ENCODE measurements at regions not wholly inside any gene's neighbourhood (a gene's known extent, or its start where the extent isn't known, plus 50 kb on each side); places are given as distances from the start of the nearest gene placed in this dataset.
"Not testable (repeated sequence)": the region's sequence is repeated elsewhere in the genome, so short reads cannot be mapped to it uniquely, and the experiment has no call there.

GRCh38 chr2:31813016-31813415 lies 197.8 kb downstream of the MEMO1 start:
- no peak for ATAC-seq

- ATAC-seq: peak; percentile 76
These were observed 198.6 kb downstream of the MEMO1 start for GRCh38 chr2:31812051-31812798.

GRCh38 chr2:31811482-31811881 lies 199.3 kb downstream of the MEMO1 start:
- no peak for ATAC-seq

DNA sequence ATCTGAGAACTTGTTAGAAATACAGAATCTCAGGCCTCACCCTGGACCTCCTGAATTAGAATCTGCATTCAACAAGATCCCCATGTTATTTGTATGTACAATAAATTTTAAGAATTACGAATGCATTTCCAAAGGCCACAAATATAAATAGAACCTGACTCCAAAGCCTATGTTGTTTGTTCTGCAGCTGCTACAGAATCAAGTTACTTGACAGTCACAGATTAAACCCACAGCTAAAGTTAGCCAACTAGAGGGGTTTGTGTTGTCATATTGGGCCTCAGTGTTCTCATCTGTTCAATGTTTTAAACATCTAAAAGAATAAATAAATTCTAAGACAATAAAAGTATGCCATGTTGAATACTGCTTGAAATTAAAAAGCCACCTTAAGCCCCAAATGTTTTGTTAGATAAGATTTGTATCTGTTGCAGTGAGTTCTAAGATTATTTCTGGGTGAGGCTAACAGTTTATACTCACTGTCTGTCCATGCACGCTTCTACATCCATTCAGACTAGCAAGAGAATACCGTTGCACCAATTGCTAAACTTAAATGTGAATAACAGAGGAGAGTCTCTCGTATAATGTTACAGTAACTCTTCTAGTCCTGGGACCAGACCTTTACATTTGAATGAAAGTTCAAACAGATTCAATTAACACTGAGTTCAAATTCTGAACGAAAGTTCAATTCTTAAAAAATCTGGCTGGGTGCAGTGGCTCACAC lies 200.4 kb downstream of the MEMO1 start:
- ATAC-seq: no peak

- ATAC-seq: no peak
These were observed 205.1 kb downstream of the MEMO1 start for GRCh38 chr2:31805688-31806087.

GRCh38 chr2:31803481-31804153 lies 207.2 kb downstream of the MEMO1 start:
- ATAC-seq: not testable (repeated sequence)

DNA sequence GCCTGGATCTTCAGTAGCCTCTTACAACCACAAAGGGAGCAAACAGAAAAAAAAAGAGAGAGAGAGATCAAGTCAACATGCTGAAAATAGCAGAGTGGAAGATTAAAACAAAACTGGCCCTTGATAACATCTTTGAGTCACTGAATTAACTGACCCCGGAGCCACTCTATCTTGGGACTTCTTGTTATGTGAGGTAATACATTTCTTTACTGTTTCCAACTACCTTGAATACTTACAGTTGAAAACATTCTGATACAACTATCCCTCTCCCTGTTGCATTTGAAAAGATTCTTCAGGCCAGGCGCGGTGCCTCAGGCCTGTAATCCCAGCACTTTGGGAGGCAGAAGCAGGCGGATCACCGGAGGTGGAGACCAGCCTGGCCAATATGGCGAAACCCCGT lies 208.1 kb downstream of the MEMO1 start:
- ATAC-seq: no peak

GRCh38 chr2:31799282-31799681 lies 211.5 kb downstream of the MEMO1 start:
- not testable (repeated sequence) for ATAC-seq

DNA sequence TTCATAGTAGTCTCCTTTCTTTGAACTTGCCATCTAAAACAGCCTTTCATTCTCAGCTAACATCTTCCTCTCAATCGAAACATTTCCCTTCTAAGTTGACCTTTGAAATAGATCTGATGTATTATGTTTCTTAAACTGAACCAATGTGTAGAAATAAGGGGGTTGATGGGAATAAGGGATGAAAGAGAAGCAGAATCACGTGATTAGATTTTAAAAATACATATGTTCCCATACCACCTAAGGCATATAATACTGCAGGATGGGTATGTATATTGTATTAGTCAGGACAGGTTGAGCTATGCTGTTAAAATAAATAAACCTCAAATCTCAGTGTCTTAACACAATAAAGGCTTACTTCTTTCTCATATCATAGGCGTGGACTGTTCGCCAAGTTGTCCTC lies 207.5 kb upstream of the SRD5A2 start:
- no peak for ATAC-seq

GRCh38 chr2:31785876-31786275 lies 205.1 kb upstream of the SRD5A2 start:
- ATAC-seq: no peak

DNA sequence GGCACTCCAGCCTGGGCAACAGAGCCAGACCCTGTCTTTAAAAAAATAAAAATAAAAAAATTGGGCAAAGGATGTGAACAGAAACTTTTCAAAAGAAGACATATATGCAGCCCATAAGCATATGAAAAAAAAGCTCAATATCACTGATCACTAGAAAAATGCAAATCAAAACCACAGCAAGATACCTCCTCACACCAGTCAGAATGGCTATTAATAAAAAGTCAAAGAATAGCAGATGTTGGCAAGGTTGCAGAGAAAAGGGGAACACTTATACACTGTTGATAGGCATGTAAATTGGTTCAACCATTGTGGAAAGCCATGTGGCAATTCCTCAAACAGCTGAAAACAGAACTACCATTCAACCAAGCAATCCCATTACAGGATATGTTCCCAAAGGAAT lies 204.1 kb upstream of the SRD5A2 start:
- no peak for ATAC-seq

DNA sequence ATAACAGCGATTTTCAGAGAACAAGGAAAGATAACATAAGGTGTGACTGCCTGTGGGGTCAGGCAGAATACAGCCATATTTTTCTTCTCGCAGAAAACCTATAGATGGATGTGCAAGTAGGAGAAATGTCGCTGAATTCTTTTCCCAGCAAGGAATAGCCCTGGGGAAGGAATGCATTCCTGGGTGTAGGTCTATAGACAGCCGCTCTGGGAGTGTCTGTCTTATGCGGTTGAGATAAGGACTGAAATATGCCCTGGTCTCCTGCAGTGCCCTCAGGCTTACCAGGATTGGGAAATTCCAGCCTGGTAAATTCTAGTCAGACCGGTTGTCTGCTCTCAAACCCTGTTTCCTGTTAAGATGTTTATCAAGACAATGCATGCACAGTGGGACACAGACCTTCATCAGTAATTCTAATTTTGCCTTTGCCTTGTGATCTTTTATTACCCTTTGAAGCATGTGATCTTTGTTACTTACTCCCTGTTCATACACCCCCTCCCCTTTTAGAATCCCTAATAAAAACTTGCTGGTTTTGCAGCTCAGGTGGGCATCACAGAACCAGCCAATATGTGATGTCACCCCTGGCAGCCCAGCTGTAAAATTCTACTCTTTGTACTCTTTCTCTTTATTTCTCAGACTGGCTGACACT lies 202.8 kb upstream of the SRD5A2 start:
- not testable (repeated sequence) for ATAC-seq

- ATAC-seq: no peak
These were observed 197.4 kb upstream of the SRD5A2 start for GRCh38 chr2:31778153-31778552.

- no peak for ATAC-seq
These were observed 190.0 kb upstream of the SRD5A2 start for GRCh38 chr2:31770741-31771140.

GRCh38 chr2:31765078-31765945 lies 184.6 kb upstream of the SRD5A2 start:
- no peak for ATAC-seq

DNA sequence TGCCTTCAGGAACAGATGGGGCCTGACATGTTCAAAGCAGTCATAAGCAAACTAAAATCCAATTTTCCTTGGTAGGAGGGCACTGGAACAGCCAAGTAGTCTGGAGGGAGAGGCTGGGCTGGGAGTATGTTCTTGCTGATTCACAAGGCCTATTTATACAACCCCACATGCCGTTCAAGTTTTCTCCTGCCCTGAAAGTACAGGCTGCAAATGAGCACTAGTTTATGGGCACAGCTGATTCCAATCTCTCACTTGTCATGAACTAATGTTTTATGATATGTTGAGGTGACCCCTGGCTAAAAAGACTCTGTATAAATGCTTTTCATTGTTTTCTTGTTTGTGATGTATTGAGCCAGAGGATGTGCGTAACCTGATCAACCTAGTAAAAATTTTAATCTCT lies 183.4 kb upstream of the SRD5A2 start:
- ATAC-seq: no peak

DNA sequence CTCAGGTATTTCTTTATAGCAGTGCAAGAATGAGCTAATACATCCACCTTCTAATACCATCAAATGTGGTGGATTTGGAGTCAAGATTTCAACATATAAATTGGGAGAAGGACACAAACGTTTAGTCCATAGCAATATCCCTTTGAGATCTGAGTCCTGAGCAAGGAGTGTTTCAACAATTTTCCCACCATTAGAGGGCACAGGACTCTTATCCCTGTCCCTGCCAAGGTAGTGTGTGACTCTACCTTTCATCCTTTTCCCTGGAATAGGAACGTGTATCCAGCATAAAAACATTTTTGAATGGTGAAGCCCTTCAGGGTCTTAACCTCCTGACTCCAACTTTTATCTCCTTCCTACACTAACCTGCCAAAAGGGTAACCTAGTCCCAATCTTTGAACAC lies 181.3 kb upstream of the SRD5A2 start:
- ATAC-seq: no peak

DNA sequence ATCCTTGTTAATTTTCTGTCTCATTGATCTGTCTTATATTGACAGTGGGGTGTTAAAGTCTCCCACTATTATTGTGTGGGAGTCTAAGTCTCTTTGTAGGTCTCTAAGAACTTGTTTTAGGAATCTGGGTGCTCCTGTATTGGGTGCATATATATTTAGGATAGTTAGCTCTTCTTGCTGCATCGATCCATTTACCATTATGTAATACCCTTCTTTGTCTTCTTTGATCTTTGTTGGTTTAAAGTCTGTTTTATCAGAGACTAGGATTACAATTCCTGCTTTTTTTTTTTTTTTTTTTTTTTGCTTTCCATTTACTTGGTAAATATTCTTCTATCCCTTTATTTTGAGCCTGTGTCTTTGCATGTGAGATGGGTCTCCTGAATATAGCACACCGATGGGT lies 176.6 kb upstream of the SRD5A2 start:
- not testable (repeated sequence) for ATAC-seq

DNA sequence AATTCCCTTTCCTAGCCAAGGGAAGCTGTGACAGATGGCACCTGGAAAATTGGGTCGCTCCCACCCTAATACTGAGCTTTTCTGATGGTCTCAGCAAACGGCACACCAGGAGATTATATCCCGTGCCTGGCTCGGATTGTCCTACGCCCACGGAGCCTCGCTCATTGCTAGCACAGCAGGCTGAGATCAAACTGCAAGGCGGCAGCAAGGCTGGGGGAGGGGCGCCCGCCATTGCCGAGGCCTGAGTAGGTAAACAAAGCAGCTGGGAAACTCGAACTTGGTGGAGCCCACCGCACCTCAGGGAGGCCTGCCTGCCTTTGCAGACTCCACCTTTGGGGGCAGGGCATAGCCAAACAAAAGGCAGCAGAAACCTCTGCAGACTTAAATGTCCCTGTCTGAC lies 168.0 kb upstream of the SRD5A2 start:
- not testable (repeated sequence) for ATAC-seq

DNA sequence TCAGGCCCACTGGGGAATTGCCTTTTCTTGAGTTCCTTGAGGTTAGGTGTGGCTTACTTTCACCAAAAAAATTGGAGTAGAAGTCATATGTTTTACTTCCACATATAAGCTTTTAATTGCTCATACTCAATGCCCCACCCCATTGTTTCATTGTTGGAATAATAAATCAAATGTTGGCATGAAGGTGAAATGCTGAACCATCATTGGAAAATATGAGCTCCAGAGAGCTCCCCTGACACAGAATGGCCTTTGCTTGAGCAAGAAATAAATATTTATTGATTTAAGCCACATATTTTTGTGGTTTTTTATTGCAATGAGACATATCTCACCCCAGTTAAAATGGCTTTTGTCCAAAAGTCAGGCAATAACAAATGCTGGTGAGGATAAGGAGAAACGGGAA lies 167.3 kb upstream of the SRD5A2 start:
- ATAC-seq: no peak

- no peak for ATAC-seq
These were observed 158.4 kb upstream of the SRD5A2 start for GRCh38 chr2:31739161-31739560.
